ENCODE measurements at regions not wholly inside any gene's neighbourhood (a gene's known extent, or its start where the extent isn't known, plus 50 kb on each side); places are given as distances from the start of the nearest gene placed in this dataset.

- TF ChIP-seq POLR2A (IDR thresholded peaks at IDR 0.05; ENCODE audit: low read depth) (no peak), CTCF (IDR thresholded peaks at IDR 0.05) (no peak), POLR2AphosphoS5 (IDR thresholded peaks at IDR 0.05) (no peak), EP300 (IDR thresholded peaks at IDR 0.05) (no peak)
Observed at GRCh38 chr6:23511817-23512216, 614.2 kb upstream of the NRSN1 start.

Data from esophagus muscularis mucosa (tissue), 4 donors.